Ascending aorta (tissue), 2 donors: ENCODE measurements at regions not wholly inside any gene's neighbourhood (a gene's known extent, or its start where the extent isn't known, plus 50 kb on each side); places are given as distances from the start of the nearest gene placed in this dataset.

Source experiments
- DNase-seq, 2 donors: peaks; one replicate each; pipeline ENCODE4 v3.0.0-alpha.2; 2019; ENCODE audit warnings: low spot score in 2 of 2
- H3K27ac ChIP-seq, 2 donors: fragments of 200-600 bp; sonication (generic); one replicate each; pipeline ENCODE4 v1.5.1; 2016 to 2017; ENCODE audit warnings: mild to moderate bottlenecking in 1 of 2
- H3K27me3 ChIP-seq: fragments of 200-600 bp; sonication (generic); one replicate; pipeline ENCODE4 v1.5.1; 2017
- H3K36me3 ChIP-seq, 2 donors: fragments of 200-600 bp; sonication (generic); one replicate each; pipeline ENCODE4 v1.5.1; 2016
- H3K4me1 ChIP-seq, 2 donors: fragments of 200-600 bp; sonication (generic); one replicate each; pipeline ENCODE4 v1.5.1; 2016 to 2017; ENCODE audit warnings: mild to moderate bottlenecking in 1 of 2
- H3K4me3 ChIP-seq, 2 donors: fragments of 200-600 bp; sonication (generic); one replicate each; pipeline ENCODE4 v1.5.1; 2016 to 2017; ENCODE audit warnings: mild to moderate bottlenecking in 1 of 2
- H3K9me3 ChIP-seq, 2 donors: fragments of 200-600 bp; sonication (generic); one replicate each; pipeline ENCODE4 v1.5.1; 2016
- intact Hi-C: fragments of 100-400 bp; cut with DNase I; formaldehyde crosslinking; loops from one replicate; pipeline ENCODE4 v1.15.1; 2023
- TF ChIP-seq, protein P1 (sequence below), 3 experiments: fragments of 200-600 bp in 2 of 3; fragments of 450-650 bp in 1 of 3; sonication (generic) in 2 of 3; IDR thresholded peaks; one replicate each; pipeline ENCODE4 v1.5.1; 2016 to 2019; ENCODE audit warnings: antibody characterized with exemption in 3 of 3, mild to moderate bottlenecking in 1 of 3, moderate library complexity in 1 of 3

DNA sequence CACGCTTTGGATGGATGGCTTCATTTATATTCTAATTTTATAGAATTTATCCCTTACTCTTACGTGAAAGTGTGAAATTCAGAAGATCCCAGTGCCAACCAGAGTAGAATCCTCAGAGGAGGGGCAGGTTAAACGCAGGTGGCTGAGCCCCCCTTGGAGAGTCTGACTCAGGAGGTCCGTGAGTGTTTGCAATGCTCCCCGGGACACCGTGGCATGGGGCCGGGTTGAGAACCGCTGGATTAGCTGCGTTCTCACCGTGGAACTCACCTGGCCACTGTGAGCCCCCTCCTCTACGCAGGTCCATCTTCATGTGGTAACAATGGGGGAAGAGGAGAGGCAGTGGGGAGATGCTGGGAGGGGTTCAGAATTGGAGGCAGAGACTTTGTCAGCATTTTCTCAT, 638.0 kb upstream of the MKI67 start:
- TF ChIP-seq, protein P1, sequence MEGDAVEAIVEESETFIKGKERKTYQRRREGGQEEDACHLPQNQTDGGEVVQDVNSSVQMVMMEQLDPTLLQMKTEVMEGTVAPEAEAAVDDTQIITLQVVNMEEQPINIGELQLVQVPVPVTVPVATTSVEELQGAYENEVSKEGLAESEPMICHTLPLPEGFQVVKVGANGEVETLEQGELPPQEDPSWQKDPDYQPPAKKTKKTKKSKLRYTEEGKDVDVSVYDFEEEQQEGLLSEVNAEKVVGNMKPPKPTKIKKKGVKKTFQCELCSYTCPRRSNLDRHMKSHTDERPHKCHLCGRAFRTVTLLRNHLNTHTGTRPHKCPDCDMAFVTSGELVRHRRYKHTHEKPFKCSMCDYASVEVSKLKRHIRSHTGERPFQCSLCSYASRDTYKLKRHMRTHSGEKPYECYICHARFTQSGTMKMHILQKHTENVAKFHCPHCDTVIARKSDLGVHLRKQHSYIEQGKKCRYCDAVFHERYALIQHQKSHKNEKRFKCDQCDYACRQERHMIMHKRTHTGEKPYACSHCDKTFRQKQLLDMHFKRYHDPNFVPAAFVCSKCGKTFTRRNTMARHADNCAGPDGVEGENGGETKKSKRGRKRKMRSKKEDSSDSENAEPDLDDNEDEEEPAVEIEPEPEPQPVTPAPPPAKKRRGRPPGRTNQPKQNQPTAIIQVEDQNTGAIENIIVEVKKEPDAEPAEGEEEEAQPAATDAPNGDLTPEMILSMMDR (IDR thresholded peaks at IDR 0.05) = no peak
- Histone ChIP-seq H3K27me3 (no peaks in the 10 kb centered on the region), H3K9me3 (no peaks in the 10 kb centered on the region), H3K36me3 (no peaks in the 10 kb centered on the region), H3K27ac (no peak overlapping the region), H3K4me1 (no peaks in the 10 kb centered on the region), H3K4me3 (no peak overlapping the region)
- DNase-seq = no peak
- intact Hi-C loops = no loop called here

DNA sequence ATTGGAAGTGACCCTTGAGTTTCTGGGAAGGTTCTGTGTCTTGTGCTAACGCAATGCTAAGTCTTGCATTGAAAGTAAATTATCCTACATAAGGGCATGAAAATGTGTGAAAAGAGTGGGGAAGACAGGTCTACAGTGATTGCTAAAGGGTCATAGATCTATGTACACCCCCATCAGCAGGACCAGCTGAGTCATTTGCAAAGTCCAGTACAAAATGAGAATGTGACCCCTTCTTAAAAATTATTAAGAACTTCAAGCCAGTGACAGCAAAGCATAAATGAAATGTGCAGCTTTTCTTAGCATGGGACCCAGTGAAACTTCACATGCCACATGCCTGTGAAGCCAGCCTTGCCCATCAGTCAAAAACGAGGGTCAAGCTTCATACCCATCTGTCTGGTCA, 640.7 kb upstream of the MKI67 start:
- no peak for DNase-seq
- H3K27ac ChIP-seq = no peak overlapping the region
- intact Hi-C loops = no loop called here
- no peaks in the 10 kb centered on the region for H3K9me3 ChIP-seq
- H3K27me3 ChIP-seq = no peaks in the 10 kb centered on the region
- H3K36me3 ChIP-seq = no peaks in the 10 kb centered on the region
- H3K4me1 ChIP-seq = no peaks in the 10 kb centered on the region
- TF ChIP-seq, protein P1 (IDR thresholded peaks at IDR 0.05) = no peak
- no peak overlapping the region for H3K4me3 ChIP-seq

DNA sequence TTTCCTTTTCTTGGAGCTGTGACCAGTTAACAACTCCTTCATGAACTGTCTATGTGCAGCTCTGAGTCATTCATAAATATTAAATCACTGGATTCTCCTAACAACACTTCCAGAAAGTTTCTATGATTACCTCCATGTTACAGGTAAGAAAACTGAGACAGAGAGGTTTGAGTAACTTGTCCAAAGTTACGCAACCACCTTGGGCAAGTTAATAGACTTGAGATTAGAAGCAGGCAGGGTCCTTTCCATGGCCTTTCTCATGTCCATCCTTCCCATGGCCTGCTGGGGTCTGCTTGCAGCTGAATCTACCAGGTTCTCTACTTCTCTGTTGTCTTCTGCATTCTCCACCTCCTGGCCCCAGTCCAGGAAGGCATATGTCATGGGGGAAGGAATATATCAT, 648.8 kb upstream of the MKI67 start:
- no peak for DNase-seq
- Histone ChIP-seq H3K9me3 (no peaks in the 10 kb centered on the region), H3K27ac (no peak overlapping the region), H3K4me3 (no peak overlapping the region), H3K4me1 (no peaks in the 10 kb centered on the region), H3K27me3 (no peaks in the 10 kb centered on the region), H3K36me3 (no peaks in the 10 kb centered on the region)
- intact Hi-C loops = no loop called here
- TF ChIP-seq, protein P1 (IDR thresholded peaks at IDR 0.05) = no peak

DNA sequence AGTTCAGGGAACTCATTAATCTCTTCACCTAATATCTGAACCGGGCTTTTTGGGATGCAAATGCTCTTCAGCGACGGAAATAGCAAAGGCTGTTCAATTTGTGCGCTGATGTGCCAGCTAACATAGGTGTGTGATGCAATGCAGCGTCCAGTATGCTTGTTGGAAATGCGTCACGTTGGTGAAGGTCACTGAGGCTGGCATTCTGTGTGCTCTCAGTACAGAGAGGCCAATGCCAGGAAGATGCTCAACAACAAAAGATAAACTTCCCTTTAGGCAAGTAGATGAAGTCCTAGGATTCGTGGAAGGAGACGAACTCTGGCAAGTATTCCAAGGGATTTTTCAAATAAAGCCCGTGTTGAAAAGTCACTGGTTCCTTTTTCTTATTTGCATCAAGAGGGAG, 649.5 kb upstream of the MKI67 start:
- intact Hi-C loops = no loop called here

DNA sequence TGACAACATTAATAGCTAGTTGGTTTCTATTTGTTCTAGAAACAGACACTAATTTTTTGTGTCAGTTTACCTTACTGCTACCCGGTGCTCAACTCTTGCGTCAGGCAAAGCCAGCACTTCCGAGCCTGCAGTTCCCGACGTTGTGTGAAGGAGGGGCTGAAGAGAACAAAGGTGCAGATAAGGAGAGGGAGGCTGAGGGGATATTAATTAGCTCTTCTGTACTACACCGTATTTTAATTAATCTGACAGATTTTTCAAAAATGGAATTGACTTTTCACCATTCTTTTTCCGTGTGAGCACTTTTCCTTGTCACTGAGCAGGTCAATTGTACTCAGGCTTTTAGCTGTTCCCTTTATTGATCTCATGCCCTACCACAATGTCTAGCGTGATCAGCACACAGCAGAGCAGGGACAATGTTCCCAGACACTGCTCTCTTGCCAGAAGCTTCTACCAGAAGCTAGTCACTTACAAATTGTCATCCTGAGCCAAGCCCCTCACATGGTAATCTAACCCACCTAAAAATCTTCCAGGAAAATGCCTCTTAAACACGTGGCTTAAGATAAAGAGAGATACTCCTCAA, 650.5 kb upstream of the MKI67 start:
- Histone ChIP-seq H3K4me1 (no peaks in the 10 kb centered on the region), H3K36me3 (no peaks in the 10 kb centered on the region), H3K27ac (no peak overlapping the region), H3K9me3 (no peaks in the 10 kb centered on the region), H3K27me3 (no peaks in the 10 kb centered on the region), H3K4me3 (no peak overlapping the region)
- intact Hi-C loops = no loop called here
- DNase-seq = no peak
- TF ChIP-seq, protein P1 (IDR thresholded peaks at IDR 0.05) = no peak

More for the DNA sequence above, 649.5 kb upstream of the MKI67 start:
- no peak for DNase-seq
- Histone ChIP-seq H3K36me3 (no peaks in the 10 kb centered on the region), H3K9me3 (no peaks in the 10 kb centered on the region), H3K27ac (no peak overlapping the region), H3K4me1 (no peaks in the 10 kb centered on the region), H3K27me3 (no peaks in the 10 kb centered on the region), H3K4me3 (no peak overlapping the region)
- TF ChIP-seq, protein P1 (IDR thresholded peaks at IDR 0.05) = no peak

DNA sequence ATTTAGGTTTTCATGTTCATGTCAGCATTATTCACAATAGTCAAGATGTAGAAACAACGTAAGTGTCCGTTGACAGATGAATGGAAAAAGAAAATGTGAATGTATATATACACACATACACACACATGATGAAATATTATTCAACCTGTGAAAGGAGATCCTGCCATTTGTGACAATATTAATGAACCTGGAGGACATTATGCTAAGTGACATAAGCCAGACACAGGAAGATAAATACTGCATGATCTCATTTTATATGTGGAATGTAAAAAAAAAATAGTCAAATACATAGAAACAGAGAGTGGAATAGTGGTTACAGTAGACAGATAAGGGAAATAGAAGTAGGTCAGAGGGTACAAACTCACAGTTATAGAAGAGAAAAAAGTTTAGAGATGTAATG, 651.1 kb upstream of the MKI67 start:
- Histone ChIP-seq H3K4me1 (no peaks in the 10 kb centered on the region), H3K27me3 (no peaks in the 10 kb centered on the region), H3K36me3 (no peaks in the 10 kb centered on the region), H3K9me3 (no peaks in the 10 kb centered on the region), H3K27ac (no peak overlapping the region), H3K4me3 (no peak overlapping the region)
- TF ChIP-seq, protein P1 (IDR thresholded peaks at IDR 0.05) = no peak
- intact Hi-C loops = no loop called here
- no peak for DNase-seq
